Epithelial cell of proximal tubule (primary cell): ENCODE measurements at regions not wholly inside any gene's neighbourhood (a gene's known extent, or its start where the extent isn't known, plus 50 kb on each side); places are given as distances from the start of the nearest gene placed in this dataset.

Source experiments
- DNase-seq: peaks from one replicate; pipeline ENCODE4 v3.0.0-alpha.2; 2011; ENCODE audit warnings: low read depth
- H3K4me3 ChIP-seq: 2 replicates; pipeline ENCODE4 v1.5.1; 2011; ENCODE audit warnings: low read depth, mild to moderate bottlenecking, low read length
- TF ChIP-seq, protein P1 (sequence below): conservative IDR thresholded peaks from 2 replicates; pipeline ENCODE4 v1.5.1; 2012; ENCODE audit warnings: low read depth, mild to moderate bottlenecking, low read length

DNA sequence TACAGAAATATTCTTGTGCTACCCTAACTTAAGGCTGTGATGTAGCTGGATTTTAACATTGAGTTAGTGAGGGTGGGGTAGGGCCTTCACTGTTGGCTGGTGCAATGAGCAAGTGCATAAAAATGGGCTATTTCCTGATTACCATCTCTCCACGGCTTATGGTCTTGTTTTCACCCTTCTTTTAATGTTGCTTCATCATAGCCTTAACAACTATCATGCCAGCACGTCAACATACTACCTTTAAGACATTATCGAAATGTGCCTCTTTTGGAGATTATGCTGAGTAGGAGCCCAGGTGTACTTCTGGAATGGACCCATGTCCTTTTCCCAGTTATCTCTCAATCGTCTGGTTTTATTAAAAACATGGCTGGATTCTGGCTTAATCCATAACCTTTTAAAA, 350.9 kb upstream of the ACTBL2 start:
- H3K4me3 ChIP-seq = no peak overlapping the region
- TF ChIP-seq, protein P1, sequence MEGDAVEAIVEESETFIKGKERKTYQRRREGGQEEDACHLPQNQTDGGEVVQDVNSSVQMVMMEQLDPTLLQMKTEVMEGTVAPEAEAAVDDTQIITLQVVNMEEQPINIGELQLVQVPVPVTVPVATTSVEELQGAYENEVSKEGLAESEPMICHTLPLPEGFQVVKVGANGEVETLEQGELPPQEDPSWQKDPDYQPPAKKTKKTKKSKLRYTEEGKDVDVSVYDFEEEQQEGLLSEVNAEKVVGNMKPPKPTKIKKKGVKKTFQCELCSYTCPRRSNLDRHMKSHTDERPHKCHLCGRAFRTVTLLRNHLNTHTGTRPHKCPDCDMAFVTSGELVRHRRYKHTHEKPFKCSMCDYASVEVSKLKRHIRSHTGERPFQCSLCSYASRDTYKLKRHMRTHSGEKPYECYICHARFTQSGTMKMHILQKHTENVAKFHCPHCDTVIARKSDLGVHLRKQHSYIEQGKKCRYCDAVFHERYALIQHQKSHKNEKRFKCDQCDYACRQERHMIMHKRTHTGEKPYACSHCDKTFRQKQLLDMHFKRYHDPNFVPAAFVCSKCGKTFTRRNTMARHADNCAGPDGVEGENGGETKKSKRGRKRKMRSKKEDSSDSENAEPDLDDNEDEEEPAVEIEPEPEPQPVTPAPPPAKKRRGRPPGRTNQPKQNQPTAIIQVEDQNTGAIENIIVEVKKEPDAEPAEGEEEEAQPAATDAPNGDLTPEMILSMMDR = no peak
- no peak for DNase-seq

DNA sequence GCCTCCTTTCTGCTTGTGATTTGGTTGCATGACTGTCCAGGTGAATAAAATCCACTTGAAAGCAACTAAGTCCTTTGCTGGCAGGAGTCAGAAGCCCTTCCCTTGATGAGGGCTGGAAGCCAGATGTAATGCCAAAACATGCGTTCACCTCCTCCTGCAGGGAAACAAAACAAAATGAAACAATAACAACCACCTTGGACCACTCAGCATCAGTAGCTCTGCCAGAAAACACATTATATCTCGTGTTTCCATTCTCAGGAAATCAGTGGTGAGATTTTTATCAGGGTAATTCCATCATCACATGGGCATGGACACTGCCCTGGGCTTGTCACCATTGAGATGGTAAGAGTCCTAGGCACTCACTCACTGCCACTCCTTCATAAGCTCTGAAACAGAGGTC, 350.3 kb upstream of the ACTBL2 start:
- H3K4me3 ChIP-seq = no peak overlapping the region
- TF ChIP-seq, protein P1 = no peak
- no peak for DNase-seq

DNA sequence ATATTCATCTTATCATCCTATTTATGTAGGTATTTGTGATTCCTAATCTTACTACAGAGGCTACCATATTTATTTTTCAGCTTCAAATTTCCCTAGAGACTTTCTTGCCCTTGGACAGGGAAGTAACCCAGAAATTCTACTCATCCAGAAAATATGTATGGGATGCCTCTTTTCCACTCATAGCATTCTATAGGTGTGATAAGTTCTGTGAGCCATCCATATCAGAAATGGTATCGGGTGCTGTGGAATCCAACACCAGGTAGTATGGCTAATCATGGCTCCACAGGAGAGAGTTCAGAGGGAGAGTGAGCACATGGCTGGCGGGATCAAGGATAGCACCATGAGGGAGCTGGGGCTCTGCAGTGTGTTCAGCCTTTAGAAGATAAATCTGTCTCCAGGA, 349.3 kb upstream of the ACTBL2 start:
- TF ChIP-seq, protein P1 = no peak
- no peak for DNase-seq
- no peak overlapping the region for H3K4me3 ChIP-seq

DNA sequence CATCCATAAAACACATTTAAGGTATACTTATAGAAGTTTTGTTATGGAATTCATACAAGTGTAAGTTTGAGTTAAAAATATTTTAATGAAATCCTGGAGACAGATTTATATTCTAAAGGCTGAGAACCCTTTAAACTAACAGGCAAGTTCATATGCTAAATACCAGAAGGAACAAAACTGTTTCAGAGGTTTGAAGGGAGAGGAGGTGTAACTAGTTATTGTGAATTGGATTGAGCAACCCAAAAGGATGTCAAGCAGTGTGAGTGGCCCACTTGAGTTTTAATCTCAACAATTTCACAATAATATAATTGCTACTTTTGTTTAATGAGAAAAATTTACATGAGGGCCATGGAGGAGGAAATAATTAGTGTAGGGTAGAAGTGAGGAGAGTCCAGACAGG, 348.5 kb upstream of the ACTBL2 start:
- TF ChIP-seq, protein P1 = no peak
- DNase-seq = no peak
- H3K4me3 ChIP-seq = no peak overlapping the region

DNA sequence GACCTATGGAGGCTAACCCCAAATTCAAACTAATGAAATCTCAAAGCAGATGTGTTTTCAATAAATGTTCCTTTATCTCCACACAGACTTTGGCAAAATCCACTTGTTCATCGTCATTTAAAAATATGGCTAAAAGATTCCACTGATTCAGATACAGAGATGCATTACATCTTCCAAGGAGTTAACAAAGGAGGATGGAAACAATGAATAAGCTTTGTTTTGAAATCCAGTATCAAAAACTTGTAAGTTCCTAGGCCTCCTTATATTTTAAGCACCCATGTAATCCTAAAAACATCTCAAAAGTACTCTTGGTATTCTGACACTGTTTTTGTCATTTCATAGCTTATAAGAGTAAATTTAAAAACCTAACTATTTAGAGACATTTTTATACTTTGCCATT, 345.6 kb upstream of the ACTBL2 start:
- DNase-seq = no peak
- H3K4me3 ChIP-seq = no peak overlapping the region

DNA sequence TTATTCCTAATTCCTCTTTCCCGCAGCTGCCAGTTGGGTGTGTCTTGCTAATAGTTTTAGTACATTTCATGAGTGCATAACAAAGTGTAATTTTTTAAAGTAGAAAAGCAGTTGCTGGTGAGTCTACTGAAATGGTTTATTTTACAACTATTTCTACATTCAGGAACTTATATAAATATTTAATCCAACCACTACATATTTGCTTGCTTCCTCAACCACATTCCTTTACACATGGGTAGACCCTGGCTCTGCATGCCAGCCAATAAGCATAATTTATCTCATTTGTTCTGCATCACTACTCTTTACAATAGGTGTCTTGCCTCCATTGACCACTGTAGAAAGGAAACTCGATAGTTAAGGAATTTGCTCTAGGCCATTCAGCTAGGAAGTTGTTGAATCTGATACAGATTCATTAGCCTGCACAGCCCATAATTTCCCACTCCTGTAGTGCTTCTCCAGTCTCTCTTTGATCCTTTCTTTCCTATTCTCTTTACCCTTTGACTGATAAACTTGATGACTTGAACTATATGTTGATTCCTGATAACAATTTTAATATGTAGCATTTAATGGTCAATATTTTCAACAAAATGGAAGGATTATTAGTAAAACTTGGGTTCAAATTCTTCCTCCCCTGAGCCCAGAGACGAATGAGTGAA, 342.5 kb upstream of the ACTBL2 start:
- no peak overlapping the region for H3K4me3 ChIP-seq
- TF ChIP-seq, protein P1 = no peak
- DNase-seq = peak; percentile 97

More for the DNA sequence above, 345.6 kb upstream of the ACTBL2 start:
- TF ChIP-seq, protein P1 = no peak

DNA sequence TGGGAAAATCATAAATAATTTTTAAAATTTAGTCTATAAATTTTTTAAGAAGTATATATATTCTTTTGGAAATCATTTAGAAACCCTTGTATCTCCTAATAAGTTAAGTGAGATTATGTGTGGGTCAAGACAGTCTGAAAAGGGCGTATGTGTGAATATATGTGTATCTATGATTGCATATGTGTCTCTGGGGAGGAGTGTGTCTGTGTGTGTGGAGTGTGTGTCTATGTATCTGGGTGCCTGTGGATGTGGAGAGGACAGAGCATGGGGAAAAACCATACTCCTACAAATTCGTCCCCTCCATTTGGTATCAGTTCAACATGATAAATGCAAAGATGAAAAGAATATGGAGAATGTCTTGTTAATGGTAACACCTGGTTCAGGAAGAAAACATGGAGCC, 342.0 kb upstream of the ACTBL2 start:
- no peak for DNase-seq
- TF ChIP-seq, protein P1 = no peak
- H3K4me3 ChIP-seq = no peak overlapping the region
